ENCODE measurements at regions not wholly inside any gene's neighbourhood (a gene's known extent, or its start where the extent isn't known, plus 50 kb on each side); places are given as distances from the start of the nearest gene placed in this dataset.
A peak's percentile ranks its signal among the peaks of the same experiment; 100 is the strongest.
"Not testable (repeated sequence)": the region's sequence is repeated elsewhere in the genome, so short reads cannot be mapped to it uniquely, and the experiment has no call there.

GRCh38 chr18:40163254-40163653, 1791.8 kb upstream of the PIK3C3 start:
- no peak overlapping the region for H3K4me3 ChIP-seq (ENCODE audit: low read length)

GRCh38 chr18:40160361-40160760, 1794.7 kb upstream of the PIK3C3 start:
- H3K4me3 ChIP-seq (ENCODE audit: low read length): no peak overlapping the region
- no peaks in the 10 kb centered on the region for H3K27me3 ChIP-seq (replicated peaks; ENCODE audit: control insufficient read depth, insufficient read depth, low read length)
- no peaks in the 10 kb centered on the region for H3K4me1 ChIP-seq (ENCODE audit: control insufficient read depth, insufficient read depth, low read length)
- no peak for DNase-seq (ENCODE audit: low read depth)
- no peaks in the 10 kb centered on the region for H3K36me3 ChIP-seq (ENCODE audit: control insufficient read depth, insufficient read depth, low read length, severe bottlenecking)
- no peaks in the 10 kb centered on the region for H3K9me3 ChIP-seq (ENCODE audit: control insufficient read depth, low read length)
- H3K9ac ChIP-seq (ENCODE audit: low read length): no peak overlapping the region

More at GRCh38 chr18:40163254-40163653, 1791.8 kb upstream of the PIK3C3 start:
- DNase-seq (ENCODE audit: low read depth): peak; percentile 7
- Histone ChIP-seq H3K9me3 (ENCODE audit: control insufficient read depth, low read length) (no peaks in the 10 kb centered on the region), H3K36me3 (ENCODE audit: control insufficient read depth, insufficient read depth, low read length, severe bottlenecking) (no peaks in the 10 kb centered on the region), H3K4me1 (ENCODE audit: control insufficient read depth, insufficient read depth, low read length) (no peaks in the 10 kb centered on the region), H3K27me3 (replicated peaks; ENCODE audit: control insufficient read depth, insufficient read depth, low read length) (no peaks in the 10 kb centered on the region), H3K9ac (ENCODE audit: low read length) (no peak overlapping the region)

GRCh38 chr18:40159141-40160017, 1795.7 kb upstream of the PIK3C3 start:
- Histone ChIP-seq H3K36me3 (ENCODE audit: control insufficient read depth, insufficient read depth, low read length, severe bottlenecking) (no peaks in the 10 kb centered on the region), H3K9ac (ENCODE audit: low read length) (no peak overlapping the region), H3K4me3 (ENCODE audit: low read length) (no peak overlapping the region), H3K27me3 (replicated peaks; ENCODE audit: control insufficient read depth, insufficient read depth, low read length) (no peaks in the 10 kb centered on the region), H3K4me1 (ENCODE audit: control insufficient read depth, insufficient read depth, low read length) (no peaks in the 10 kb centered on the region), H3K9me3 (ENCODE audit: control insufficient read depth, low read length) (no peaks in the 10 kb centered on the region)
- DNase-seq (ENCODE audit: low read depth): peak; percentile 55

GRCh38 chr18:40157120-40157519, 1797.9 kb upstream of the PIK3C3 start:
- DNase-seq (ENCODE audit: low read depth): no peak

GRCh38 chr18:40152859-40153258, 1802.2 kb upstream of the PIK3C3 start:
- no peaks in the 10 kb centered on the region for H3K27me3 ChIP-seq (replicated peaks; ENCODE audit: control insufficient read depth, insufficient read depth, low read length)
- H3K9ac ChIP-seq (ENCODE audit: low read length): no peak overlapping the region
- no peak for DNase-seq (ENCODE audit: low read depth)
- H3K4me3 ChIP-seq (ENCODE audit: low read length): no peak overlapping the region
- no peaks in the 10 kb centered on the region for H3K36me3 ChIP-seq (ENCODE audit: control insufficient read depth, insufficient read depth, low read length, severe bottlenecking)
- no peaks in the 10 kb centered on the region for H3K4me1 ChIP-seq (ENCODE audit: control insufficient read depth, insufficient read depth, low read length)
- H3K9me3 ChIP-seq (ENCODE audit: control insufficient read depth, low read length): no peaks in the 10 kb centered on the region

More at GRCh38 chr18:40157120-40157519, 1797.9 kb upstream of the PIK3C3 start:
- no peaks in the 10 kb centered on the region for H3K4me1 ChIP-seq (ENCODE audit: control insufficient read depth, insufficient read depth, low read length)
- no peak overlapping the region for H3K9ac ChIP-seq (ENCODE audit: low read length)
- H3K9me3 ChIP-seq (ENCODE audit: control insufficient read depth, low read length): no peaks in the 10 kb centered on the region
- no peaks in the 10 kb centered on the region for H3K36me3 ChIP-seq (ENCODE audit: control insufficient read depth, insufficient read depth, low read length, severe bottlenecking)
- no peak overlapping the region for H3K4me3 ChIP-seq (ENCODE audit: low read length)
- H3K27me3 ChIP-seq (replicated peaks; ENCODE audit: control insufficient read depth, insufficient read depth, low read length): no peaks in the 10 kb centered on the region

GRCh38 chr18:40148960-40149359, 1806.1 kb upstream of the PIK3C3 start:
- Histone ChIP-seq H3K36me3 (ENCODE audit: control insufficient read depth, insufficient read depth, low read length, severe bottlenecking) (no peaks in the 10 kb centered on the region), H3K9ac (ENCODE audit: low read length) (no peak overlapping the region), H3K4me3 (ENCODE audit: low read length) (no peak overlapping the region), H3K9me3 (ENCODE audit: control insufficient read depth, low read length) (no peaks in the 10 kb centered on the region), H3K4me1 (ENCODE audit: control insufficient read depth, insufficient read depth, low read length) (no peaks in the 10 kb centered on the region), H3K27me3 (replicated peaks; ENCODE audit: control insufficient read depth, insufficient read depth, low read length) (no peaks in the 10 kb centered on the region)
- no peak for DNase-seq (ENCODE audit: low read depth)

- Histone ChIP-seq H3K4me3 (ENCODE audit: low read length) (no peak overlapping the region), H3K9me3 (ENCODE audit: control insufficient read depth, low read length) (peaks cover 15% of the 10 kb centered on the region), H3K27me3 (replicated peaks; ENCODE audit: control insufficient read depth, insufficient read depth, low read length) (no peaks in the 10 kb centered on the region), H3K9ac (ENCODE audit: low read length) (no peak overlapping the region), H3K4me1 (ENCODE audit: control insufficient read depth, insufficient read depth, low read length) (no peaks in the 10 kb centered on the region), H3K36me3 (ENCODE audit: control insufficient read depth, insufficient read depth, low read length, severe bottlenecking) (no peaks in the 10 kb centered on the region)
- DNase-seq (ENCODE audit: low read depth): no peak
These were observed 1821.8 kb upstream of the PIK3C3 start for GRCh38 chr18:40133253-40133652.

- not testable (repeated sequence) for H3K27me3 ChIP-seq (replicated peaks; ENCODE audit: control insufficient read depth, insufficient read depth, low read length); H3K4me3 ChIP-seq (ENCODE audit: low read length); DNase-seq (ENCODE audit: low read depth); H3K4me1 ChIP-seq (ENCODE audit: control insufficient read depth, insufficient read depth, low read length); H3K36me3 ChIP-seq (ENCODE audit: control insufficient read depth, insufficient read depth, low read length, severe bottlenecking); H3K9ac ChIP-seq (ENCODE audit: low read length)
- H3K9me3 ChIP-seq (ENCODE audit: control insufficient read depth, low read length): peaks cover 15% of the 10 kb centered on the region
These were observed 1822.6 kb upstream of the PIK3C3 start for GRCh38 chr18:40132438-40132837.

- H3K4me3 ChIP-seq (ENCODE audit: low read length): no peak overlapping the region
- DNase-seq (ENCODE audit: low read depth): no peak
- H3K9me3 ChIP-seq (ENCODE audit: control insufficient read depth, low read length): no peaks in the 10 kb centered on the region
- H3K9ac ChIP-seq (ENCODE audit: low read length): no peak overlapping the region
- H3K36me3 ChIP-seq (ENCODE audit: control insufficient read depth, insufficient read depth, low read length, severe bottlenecking): no peaks in the 10 kb centered on the region
- no peaks in the 10 kb centered on the region for H3K4me1 ChIP-seq (ENCODE audit: control insufficient read depth, insufficient read depth, low read length)
- no peaks in the 10 kb centered on the region for H3K27me3 ChIP-seq (replicated peaks; ENCODE audit: control insufficient read depth, insufficient read depth, low read length)
These were observed 1830.9 kb upstream of the PIK3C3 start for GRCh38 chr18:40124107-40124506.

- no peaks in the 10 kb centered on the region for H3K36me3 ChIP-seq (ENCODE audit: control insufficient read depth, insufficient read depth, low read length, severe bottlenecking)
- DNase-seq (ENCODE audit: low read depth): no peak
- no peaks in the 10 kb centered on the region for H3K4me1 ChIP-seq (ENCODE audit: control insufficient read depth, insufficient read depth, low read length)
- no peak overlapping the region for H3K4me3 ChIP-seq (ENCODE audit: low read length)
- H3K9me3 ChIP-seq (ENCODE audit: control insufficient read depth, low read length): no peaks in the 10 kb centered on the region
- no peak overlapping the region for H3K9ac ChIP-seq (ENCODE audit: low read length)
- H3K27me3 ChIP-seq (replicated peaks; ENCODE audit: control insufficient read depth, insufficient read depth, low read length): no peaks in the 10 kb centered on the region
These were observed 1834.1 kb upstream of the PIK3C3 start for GRCh38 chr18:40120796-40121391.

GRCh38 chr18:40120356-40120755, 1834.7 kb upstream of the PIK3C3 start:
- DNase-seq (ENCODE audit: low read depth): no peak
- Histone ChIP-seq H3K9me3 (ENCODE audit: control insufficient read depth, low read length) (no peaks in the 10 kb centered on the region), H3K4me3 (ENCODE audit: low read length) (no peak overlapping the region), H3K9ac (ENCODE audit: low read length) (no peak overlapping the region), H3K36me3 (ENCODE audit: control insufficient read depth, insufficient read depth, low read length, severe bottlenecking) (no peaks in the 10 kb centered on the region), H3K4me1 (ENCODE audit: control insufficient read depth, insufficient read depth, low read length) (no peaks in the 10 kb centered on the region), H3K27me3 (replicated peaks; ENCODE audit: control insufficient read depth, insufficient read depth, low read length) (no peaks in the 10 kb centered on the region)
